Epithelial cell of proximal tubule (primary cell): ENCODE measurements at regions not wholly inside any gene's neighbourhood (a gene's known extent, or its start where the extent isn't known, plus 50 kb on each side); places are given as distances from the start of the nearest gene placed in this dataset.

Experiments
- DNase-seq: peaks from one replicate; pipeline ENCODE4 v3.0.0-alpha.2; 2011; ENCODE audit warnings: low read depth
- H3K4me3 ChIP-seq: 2 replicates; pipeline ENCODE4 v1.5.1; 2011; ENCODE audit warnings: low read depth, mild to moderate bottlenecking, low read length
- CTCF ChIP-seq: conservative IDR thresholded peaks from 2 replicates; pipeline ENCODE4 v1.5.1; 2012; ENCODE audit warnings: low read depth, mild to moderate bottlenecking, low read length

- no peak for DNase-seq
- no peak overlapping the region for H3K4me3 ChIP-seq
These were observed 922.3 kb downstream of the HACE1 start for GRCh38 chr6:103937389-103937788.

DNA sequence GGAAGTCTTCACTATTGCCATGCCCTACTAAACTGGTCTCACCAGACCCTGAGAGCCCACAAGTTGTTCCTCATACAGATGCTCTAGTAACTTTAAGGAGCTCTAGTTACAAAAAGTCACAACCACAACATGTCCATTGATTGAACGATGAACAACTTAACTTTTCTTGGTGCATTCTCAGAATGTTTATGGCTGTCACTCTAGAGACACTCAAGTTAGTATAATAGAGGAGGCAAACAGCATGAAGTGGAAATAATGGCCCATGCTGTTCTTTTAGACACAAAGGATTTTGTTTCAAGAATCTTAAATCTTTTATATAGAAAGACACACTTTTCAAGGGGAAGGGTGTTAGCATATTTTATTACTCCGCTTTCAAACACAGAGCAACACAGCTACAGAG lies 934.4 kb downstream of the HACE1 start:
- DNase-seq, result no peak
- no peak overlapping the region for H3K4me3 ChIP-seq
- TF ChIP-seq CTCF, result no peak

More at GRCh38 chr6:103937389-103937788, 922.3 kb downstream of the HACE1 start:
- TF ChIP-seq CTCF, result no peak

- no peak overlapping the region for H3K4me3 ChIP-seq
- no peak for TF ChIP-seq CTCF
- no peak for DNase-seq
These were observed 949.7 kb downstream of the HACE1 start for GRCh38 chr6:103910018-103910417.

- TF ChIP-seq CTCF, result no peak
- no peak for DNase-seq
- H3K4me3 ChIP-seq, result no peak overlapping the region
These were observed 950.8 kb downstream of the HACE1 start for GRCh38 chr6:103908898-103909297.

GRCh38 chr6:103895136-103895535 lies 964.6 kb downstream of the HACE1 start:
- TF ChIP-seq CTCF, result no peak
- no peak overlapping the region for H3K4me3 ChIP-seq
- no peak for DNase-seq

GRCh38 chr6:103893141-103893581 lies 966.6 kb downstream of the HACE1 start:
- H3K4me3 ChIP-seq, result no peak overlapping the region
- no peak for DNase-seq
- no peak for TF ChIP-seq CTCF

- DNase-seq, result no peak
- TF ChIP-seq CTCF, result no peak
- H3K4me3 ChIP-seq, result no peak overlapping the region
These were observed 972.8 kb downstream of the HACE1 start for GRCh38 chr6:103886951-103887350.
